Mesodermal cell (in vitro differentiated cells): ENCODE measurements at regions not wholly inside any gene's neighbourhood (a gene's known extent, or its start where the extent isn't known, plus 50 kb on each side); places are given as distances from the start of the nearest gene placed in this dataset.
"Not testable (repeated sequence)": the region's sequence is repeated elsewhere in the genome, so short reads cannot be mapped to it uniquely, and the experiment has no call there.

Experiments
- H3K27ac ChIP-seq: 2 replicates; pipeline ENCODE4 v1.7.0; 2013; ENCODE audit warnings: mild to moderate bottlenecking, low read depth, low read length, moderate library complexity; ENCODE audit not compliant: severe bottlenecking
- H3K36me3 ChIP-seq: 2 replicates; pipeline ENCODE4 v1.7.1; 2013; ENCODE audit warnings: mild to moderate bottlenecking, low read length, moderate library complexity; ENCODE audit not compliant: control insufficient read depth, insufficient read depth
- H3K4me1 ChIP-seq: one replicate; pipeline ENCODE4 v1.7.1; 2013; ENCODE audit warnings: mild to moderate bottlenecking, low read length; ENCODE audit not compliant: insufficient read depth, control insufficient read depth, poor library complexity, severe bottlenecking
- H3K4me3 ChIP-seq: 2 replicates; pipeline ENCODE4 v1.7.0; 2013; ENCODE audit warnings: low read length, control low read depth, mild to moderate bottlenecking; ENCODE audit not compliant: insufficient read depth, poor library complexity, severe bottlenecking; ENCODE audit errors: extremely low read depth
- H3K9me3 ChIP-seq: 2 replicates; pipeline ENCODE4 v1.7.1; 2013; ENCODE audit warnings: mild to moderate bottlenecking, low read length, moderate library complexity; ENCODE audit not compliant: control insufficient read depth
- WGBS, 2 experiments: methylation state at CpG; one replicate each; pipeline ENCODE4 v1.1.5; 2013; ENCODE audit warnings: missing lambda C conversion rate in 2 of 2; ENCODE audit not compliant: insufficient coverage in 2 of 2; 5-methylcytosine and 5-hydroxymethylcytosine counted together

DNA sequence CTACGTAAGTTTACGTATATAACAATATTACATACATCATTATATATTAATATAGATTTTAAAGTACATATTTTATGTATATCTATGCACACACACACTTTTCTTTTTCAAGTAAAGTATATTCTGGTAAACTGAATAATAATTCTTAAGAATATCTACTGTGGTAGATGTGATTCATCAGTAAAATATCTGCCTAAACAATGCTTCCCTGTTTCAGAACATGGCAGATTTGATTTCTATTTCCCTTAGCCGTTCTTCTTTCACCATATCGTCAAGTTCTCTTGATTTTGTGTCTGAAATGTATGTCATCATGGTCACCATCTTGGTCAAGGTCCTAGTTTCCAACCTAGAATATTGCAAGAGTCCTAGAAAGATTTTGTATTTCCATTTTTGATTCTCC lies 195.6 kb downstream of the HDGFL1 start:
- Histone ChIP-seq H3K4me1 (peaks cover 11% of the 10 kb centered on the region), H3K36me3 (no peaks in the 10 kb centered on the region), H3K27ac (no peak overlapping the region), H3K4me3 (no peak overlapping the region), H3K9me3 (no peaks in the 10 kb centered on the region)
- WGBS, 2 experiments: 85% methylated on average over 2 of the region's 4 CpGs; no CpG with 5 or more reads in 1 of the 2 experiments

DNA sequence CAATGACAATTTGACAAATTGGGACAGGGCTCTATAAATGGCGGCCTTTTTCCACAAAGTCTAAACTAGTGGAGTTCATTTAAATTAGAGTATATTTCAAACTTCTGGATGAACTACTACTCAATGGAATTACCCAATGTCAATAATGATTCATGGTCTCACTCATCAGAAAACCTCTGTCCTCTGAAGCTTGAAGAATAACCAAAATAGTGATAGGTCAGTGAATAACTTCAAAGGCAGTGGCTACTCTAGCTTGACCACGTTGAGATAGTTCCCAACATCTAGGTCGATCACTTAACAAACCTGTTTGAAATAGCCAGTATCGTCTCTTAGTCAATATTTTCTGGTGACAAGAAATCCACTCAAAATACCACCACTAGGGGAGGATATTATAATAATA lies 197.6 kb downstream of the HDGFL1 start:
- Histone ChIP-seq H3K4me3 (no peak overlapping the region), H3K4me1 (peaks cover 11% of the 10 kb centered on the region), H3K36me3 (no peaks in the 10 kb centered on the region), H3K9me3 (no peaks in the 10 kb centered on the region), H3K27ac (no peak overlapping the region)
- 73 to 95% methylated on average over 2 of the region's 4 CpGs for WGBS, 2 experiments

GRCh38 chr6:22770054-22770453 lies 200.7 kb downstream of the HDGFL1 start:
- Histone ChIP-seq H3K9me3 (no peaks in the 10 kb centered on the region), H3K36me3 (no peaks in the 10 kb centered on the region), H3K4me3 (no peak overlapping the region), H3K27ac (no peak overlapping the region), H3K4me1 (no peaks in the 10 kb centered on the region)
- 100% methylated on average over 1 of the region's 1 CpG; no CpG with 5 or more reads in 1 of the 2 experiments for WGBS, 2 experiments

DNA sequence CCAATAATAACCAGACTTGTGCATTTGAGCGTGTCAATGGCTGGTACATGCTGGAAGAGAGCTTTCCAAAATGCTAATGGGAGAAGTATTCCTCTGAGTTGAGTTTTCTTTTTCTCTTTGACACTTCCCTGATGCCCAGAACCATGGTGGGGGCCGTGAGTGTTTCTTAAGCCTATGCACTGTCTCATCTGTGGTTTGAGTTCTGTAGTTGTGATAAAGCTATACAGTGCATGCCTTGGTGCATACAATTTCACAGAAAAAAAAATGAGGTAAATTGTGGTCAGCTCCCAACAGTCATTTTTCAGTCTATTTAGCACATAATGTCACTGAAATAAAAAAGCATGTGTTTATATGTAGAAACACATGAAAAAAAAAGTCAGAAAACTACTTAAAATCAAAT lies 204.8 kb downstream of the HDGFL1 start:
- WGBS, 2 experiments: no CpG with 5 or more reads among the region's 2 CpGs
- no peak overlapping the region for H3K4me3 ChIP-seq

DNA sequence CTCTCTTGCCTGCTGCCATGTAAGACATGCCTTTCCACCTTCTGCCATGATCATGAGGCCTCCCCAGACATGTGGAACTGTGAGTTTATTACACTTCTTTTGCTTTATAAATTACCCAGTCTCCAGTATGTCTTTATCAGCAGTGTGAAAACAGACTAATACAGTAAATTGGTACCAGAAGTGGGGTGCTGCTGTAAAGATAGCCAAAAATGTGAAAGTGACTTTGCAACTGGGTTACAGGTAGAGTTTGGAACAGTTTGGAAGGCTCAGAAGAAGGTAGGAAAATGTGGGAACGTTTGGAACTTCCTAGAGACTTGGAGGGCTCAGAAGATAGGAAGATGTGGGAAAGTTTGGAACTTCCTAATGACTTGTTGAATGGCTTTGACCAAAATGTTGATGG lies 209.1 kb downstream of the HDGFL1 start:
- 46 to 67% methylated on average over 1 of the region's 1 CpG for WGBS, 2 experiments
- H3K4me1 ChIP-seq, H3K27ac ChIP-seq, H3K4me3 ChIP-seq, H3K36me3 ChIP-seq: not testable (repeated sequence)
- H3K9me3 ChIP-seq: peaks cover 31% of the 10 kb centered on the region

More for the DNA sequence above, 204.8 kb downstream of the HDGFL1 start:
- no peak overlapping the region for H3K27ac ChIP-seq
- H3K36me3 ChIP-seq: no peaks in the 10 kb centered on the region
- H3K9me3 ChIP-seq: peaks cover 24% of the 10 kb centered on the region
- no peaks in the 10 kb centered on the region for H3K4me1 ChIP-seq

DNA sequence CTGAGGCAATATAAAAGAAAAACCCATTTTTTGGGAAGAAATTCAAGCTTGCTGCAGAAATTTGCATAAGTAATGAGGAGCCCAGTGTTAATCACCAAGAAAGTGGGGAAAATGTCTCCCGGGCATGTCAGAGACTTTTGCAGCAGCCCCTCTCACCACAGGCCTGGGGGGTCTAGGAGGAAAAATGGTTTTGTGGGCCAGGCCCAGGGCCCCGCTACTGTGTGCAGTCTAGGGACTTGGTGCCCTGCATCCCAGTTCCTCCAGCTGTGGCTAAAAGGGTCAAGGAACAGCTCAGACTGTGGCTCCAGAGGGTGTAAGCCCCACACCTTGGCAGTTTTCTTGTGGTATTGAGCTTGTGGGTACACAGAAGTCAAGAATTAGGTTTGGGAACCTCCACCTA lies 209.7 kb downstream of the HDGFL1 start:
- Histone ChIP-seq H3K9me3 (peaks cover 31% of the 10 kb centered on the region), H3K4me3 (no peak overlapping the region), H3K4me1 (no peaks in the 10 kb centered on the region), H3K36me3 (no peaks in the 10 kb centered on the region), H3K27ac (no peak overlapping the region)
- WGBS, 2 experiments: 100% methylated on average over 1 to 2 of the region's 2 CpGs

- Histone ChIP-seq H3K4me1 (no peaks in the 10 kb centered on the region), H3K27ac (peak overlapping the region; percentile 81), H3K9me3 (peaks cover 10% of the 10 kb centered on the region), H3K36me3 (no peaks in the 10 kb centered on the region), H3K4me3 (no peak overlapping the region)
- WGBS, 2 experiments: 92% methylated on average over 2 to 4 of the region's 4 CpGs
These were observed 214.6 kb downstream of the HDGFL1 start for GRCh38 chr6:22783931-22784330.

GRCh38 chr6:22784601-22785410 lies 215.4 kb downstream of the HDGFL1 start:
- no peaks in the 10 kb centered on the region for H3K36me3 ChIP-seq
- peaks cover under 1% of the 10 kb centered on the region for H3K9me3 ChIP-seq
- H3K4me1 ChIP-seq: no peaks in the 10 kb centered on the region
- H3K27ac ChIP-seq: peak overlapping the region; percentile 81
- no peak overlapping the region for H3K4me3 ChIP-seq
- 57 to 82% methylated on average over 2 to 5 of the region's 12 CpGs for WGBS, 2 experiments

GRCh38 chr6:22788038-22788437 lies 218.7 kb downstream of the HDGFL1 start:
- no peak overlapping the region for H3K27ac ChIP-seq
- no peaks in the 10 kb centered on the region for H3K4me1 ChIP-seq
- no peak overlapping the region for H3K4me3 ChIP-seq
- H3K36me3 ChIP-seq: no peaks in the 10 kb centered on the region
- WGBS, 2 experiments: 83 to 90% methylated on average over 5 to 6 of the region's 7 CpGs
- no peaks in the 10 kb centered on the region for H3K9me3 ChIP-seq

GRCh38 chr6:22789315-22789714 lies 219.9 kb downstream of the HDGFL1 start:
- 85 to 89% methylated on average over 4 to 5 of the region's 5 CpGs for WGBS, 2 experiments
- Histone ChIP-seq H3K4me1 (no peaks in the 10 kb centered on the region), H3K4me3 (no peak overlapping the region), H3K36me3 (no peaks in the 10 kb centered on the region), H3K27ac (no peak overlapping the region), H3K9me3 (peaks cover 2% of the 10 kb centered on the region)

DNA sequence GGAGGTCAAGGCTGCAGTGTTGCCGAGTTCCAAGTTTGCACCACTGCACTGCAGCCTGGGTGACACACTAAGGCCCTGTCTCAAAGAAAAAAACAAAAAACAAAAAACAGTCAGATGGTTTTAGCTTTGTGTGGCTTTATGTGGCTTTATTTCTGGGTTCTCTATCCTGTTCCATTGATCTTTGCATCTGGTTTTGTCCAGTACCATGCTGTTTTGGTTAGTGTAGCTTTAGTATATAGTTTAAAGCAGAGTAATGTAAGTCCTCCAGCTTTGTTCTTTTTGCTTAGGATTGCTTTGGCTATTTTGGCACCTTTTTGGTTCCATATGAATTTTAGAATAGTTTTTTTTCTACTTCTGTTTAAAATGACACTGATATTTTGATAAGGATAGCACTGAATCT lies 225.5 kb downstream of the HDGFL1 start:
- Histone ChIP-seq H3K36me3 (no peaks in the 10 kb centered on the region), H3K27ac (no peak overlapping the region), H3K9me3 (peaks cover 8% of the 10 kb centered on the region), H3K4me3 (no peak overlapping the region), H3K4me1 (no peaks in the 10 kb centered on the region)
- WGBS, 2 experiments: 71 to 100% methylated on average over 1 of the region's 1 CpG
